CD4-positive, alpha-beta T cell treated with Interleukin-10 for 1 hour (primary cell): ENCODE measurements at regions not wholly inside any gene's neighbourhood (a gene's known extent, or its start where the extent isn't known, plus 50 kb on each side); places are given as distances from the start of the nearest gene placed in this dataset.
"Not testable (repeated sequence)": the region's sequence is repeated elsewhere in the genome, so short reads cannot be mapped to it uniquely, and the experiment has no call there.

Source experiments
- DNase-seq: peaks from one replicate; pipeline ENCODE4 v3.0.0-alpha.2; 2020

- DNase-seq = no peak
Measured at GRCh38 chr11:41519696-41520095, 60.2 kb upstream of the LRRC4C start.

DNA sequence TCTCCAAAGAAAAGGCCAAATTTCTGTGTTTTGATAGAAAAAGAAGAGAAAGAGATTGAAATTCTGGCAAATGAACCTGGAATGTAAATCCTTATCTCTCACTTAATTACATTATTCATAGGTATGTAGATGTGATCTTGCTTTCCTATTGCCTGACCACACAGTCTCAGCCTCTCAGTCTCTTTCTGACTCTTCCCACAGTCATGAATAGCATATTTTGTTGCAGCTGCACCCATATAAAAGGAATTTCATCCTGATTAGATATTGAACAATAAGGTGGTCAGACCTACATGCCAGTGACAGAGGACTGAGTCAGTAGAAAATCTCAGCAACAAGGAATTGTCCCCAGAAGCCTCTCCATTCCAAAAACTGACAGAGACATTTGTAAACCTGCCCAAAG, 62.9 kb upstream of the LRRC4C start:
- DNase-seq = no peak

DNA sequence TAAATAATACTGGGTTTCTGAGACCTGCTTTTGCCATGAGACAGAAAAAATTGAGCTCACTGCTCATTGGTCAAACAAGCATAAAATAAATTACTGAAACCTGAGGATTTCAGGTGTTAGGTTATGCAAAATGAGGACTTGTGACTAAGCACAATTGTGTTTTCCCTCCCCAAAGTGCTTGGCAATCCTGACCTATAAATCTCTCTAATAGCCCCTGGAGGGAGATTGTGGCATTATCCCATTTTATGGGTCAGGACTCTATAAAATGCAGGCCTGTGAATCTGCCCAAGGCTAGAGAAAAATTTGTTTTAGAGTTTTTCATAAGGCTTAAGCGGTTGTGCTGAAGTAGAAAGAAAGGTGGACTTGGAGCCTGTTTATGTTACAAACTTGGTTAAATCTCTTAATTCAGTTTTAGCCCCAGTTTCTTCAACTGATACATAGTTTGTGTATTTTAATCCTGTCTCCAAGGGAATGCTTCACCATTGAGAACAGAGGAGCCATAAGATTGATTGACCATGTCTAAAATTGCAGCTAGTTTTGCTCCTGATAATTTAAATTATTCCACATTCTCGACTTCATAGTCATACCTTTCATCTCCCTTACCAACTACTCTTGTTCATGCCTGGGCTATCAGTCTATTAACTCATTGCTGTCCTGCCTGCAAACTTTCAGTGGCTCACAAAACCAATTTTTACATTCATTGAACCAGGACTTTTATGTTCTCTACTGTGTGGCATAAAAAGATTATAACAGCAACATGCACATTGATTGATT, 63.6 kb upstream of the LRRC4C start:
- no peak for DNase-seq

- DNase-seq = no peak
Measured at GRCh38 chr11:41527530-41527929, 68.1 kb upstream of the LRRC4C start.

DNA sequence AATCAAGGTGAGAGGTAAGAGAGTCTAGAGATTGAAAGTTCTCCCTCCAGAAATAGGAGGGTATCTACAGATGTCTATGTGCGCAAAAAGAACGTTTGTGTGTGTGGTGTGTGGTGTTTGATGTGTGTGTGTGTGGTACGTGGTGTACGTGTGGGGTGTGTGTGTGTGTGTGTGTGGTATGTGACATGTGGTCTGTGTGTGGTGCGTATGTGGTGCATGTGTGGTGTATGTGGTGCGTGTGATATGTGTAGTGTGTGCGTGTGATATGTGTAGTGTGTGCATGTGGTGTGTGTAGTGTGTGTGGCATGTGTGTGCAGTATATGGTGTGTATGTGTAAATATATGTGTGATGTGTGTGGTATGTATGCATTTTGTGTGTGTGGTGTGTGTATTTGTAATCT, 73.0 kb upstream of the LRRC4C start:
- no peak for DNase-seq

GRCh38 chr11:41533761-41534160, 74.3 kb upstream of the LRRC4C start:
- no peak for DNase-seq

DNA sequence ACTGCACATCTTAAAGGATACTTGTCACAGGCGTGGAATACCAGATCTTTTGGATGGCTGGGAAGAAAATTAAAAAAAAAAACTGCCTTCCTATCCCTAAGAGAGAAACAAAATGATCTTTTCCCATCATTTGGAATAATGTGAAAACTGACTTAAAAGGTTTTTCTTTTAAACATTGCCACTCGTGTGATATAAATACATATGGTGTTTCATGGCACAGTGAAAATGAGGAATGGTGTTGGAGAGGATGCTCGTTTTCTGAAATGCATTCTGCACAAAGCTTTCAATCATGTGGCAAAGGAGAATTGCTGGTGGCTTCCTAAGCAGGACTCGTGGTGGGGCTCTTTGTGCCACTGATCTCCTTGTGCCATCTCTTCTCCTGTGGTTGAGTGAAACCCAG, 74.9 kb upstream of the LRRC4C start:
- no peak for DNase-seq

DNA sequence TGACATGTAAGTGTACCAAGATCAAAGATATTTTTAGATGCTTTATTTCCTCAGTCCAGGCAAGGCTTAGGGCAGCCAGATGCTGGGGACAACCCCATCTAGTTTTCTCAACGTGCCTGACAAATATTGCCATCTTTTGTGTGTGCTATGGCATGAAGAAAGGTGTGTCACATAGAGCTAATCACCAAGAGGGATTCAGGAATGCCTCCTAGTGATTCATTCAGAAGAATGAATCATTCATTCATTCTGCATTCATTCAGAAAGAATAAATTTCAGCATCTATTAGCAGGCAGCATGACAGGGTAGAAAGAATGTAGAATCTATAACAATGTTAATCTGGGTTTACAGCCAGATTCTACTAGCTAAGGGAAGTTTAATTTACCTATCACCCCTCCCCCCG, 75.4 kb upstream of the LRRC4C start:
- DNase-seq = no peak

DNA sequence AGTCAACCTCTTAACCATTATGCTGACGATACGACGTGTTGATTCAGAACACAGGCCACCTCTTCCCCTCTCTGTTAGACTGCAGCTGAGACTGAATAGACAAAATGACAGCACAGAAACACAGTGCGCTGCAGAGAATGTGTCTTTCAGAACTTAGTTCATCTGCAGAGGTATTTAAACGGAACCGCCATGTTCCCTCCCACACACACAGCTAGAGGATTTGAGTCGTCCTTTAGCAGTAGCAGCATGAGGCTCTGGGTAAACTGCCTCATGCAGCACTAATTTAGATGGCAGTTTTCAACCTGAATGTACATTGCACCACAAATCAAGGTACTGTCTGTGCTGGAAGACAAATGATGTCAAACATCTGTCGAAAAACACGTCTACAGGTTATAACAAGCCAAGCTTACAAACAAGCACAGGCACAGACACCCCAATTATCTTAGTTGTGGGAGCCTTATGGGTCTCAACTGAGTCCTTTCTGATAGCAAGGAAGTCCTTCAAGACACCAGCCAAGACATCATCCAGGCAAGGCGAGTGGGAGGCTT, 76.6 kb upstream of the LRRC4C start:
- DNase-seq = no peak

- DNase-seq = not testable (repeated sequence)
Measured at GRCh38 chr11:41544902-41545301, 85.5 kb upstream of the LRRC4C start.

DNA sequence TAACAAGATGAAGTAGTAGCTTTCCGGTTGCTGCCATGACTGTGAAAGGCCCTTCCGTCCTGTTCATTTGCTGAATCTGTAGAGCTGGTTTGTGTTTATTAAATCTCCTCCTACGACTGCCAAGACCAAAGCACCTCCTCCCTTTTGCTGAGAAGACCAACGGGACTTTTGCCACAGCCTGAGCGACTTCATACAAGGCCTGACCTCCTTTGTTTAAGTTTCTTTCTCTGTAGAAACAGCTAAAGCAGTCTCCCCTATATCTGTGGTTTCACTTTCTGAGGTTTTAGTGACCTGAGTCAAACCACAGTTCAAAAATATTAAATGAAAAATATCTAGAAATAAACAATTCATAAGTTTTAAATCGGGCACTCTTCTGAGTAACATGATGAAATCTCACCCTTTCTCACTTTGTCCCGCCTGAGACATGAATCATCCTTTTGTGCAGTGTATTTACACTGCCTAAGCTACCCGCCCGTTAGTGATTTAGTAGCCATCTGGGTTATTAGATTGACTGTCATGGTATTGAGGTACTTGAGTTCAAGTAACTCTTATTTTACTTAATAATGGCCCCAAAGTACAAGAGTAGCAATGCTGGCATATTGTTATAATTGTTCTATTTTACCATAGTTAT, 119.1 kb upstream of the LRRC4C start:
- no peak for DNase-seq

DNA sequence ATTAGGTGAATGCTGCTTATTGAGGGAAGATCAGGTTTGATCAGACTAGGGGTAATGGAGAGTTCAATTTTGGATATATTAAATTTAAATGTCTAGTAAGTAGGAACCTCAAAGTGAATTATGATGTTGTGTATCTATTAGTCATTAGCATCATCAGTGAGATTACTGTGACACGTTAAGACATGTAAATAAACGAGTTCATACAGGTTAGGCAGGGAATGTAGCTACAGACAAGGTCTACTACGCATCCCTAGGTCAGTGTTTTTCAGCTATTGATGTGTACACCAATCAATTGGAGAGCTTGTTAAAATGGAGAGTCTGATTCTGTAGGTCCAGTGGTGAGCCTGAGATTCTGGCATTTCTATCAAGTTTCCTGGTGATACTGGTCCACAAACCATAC, 120.1 kb upstream of the LRRC4C start:
- DNase-seq = no peak

DNA sequence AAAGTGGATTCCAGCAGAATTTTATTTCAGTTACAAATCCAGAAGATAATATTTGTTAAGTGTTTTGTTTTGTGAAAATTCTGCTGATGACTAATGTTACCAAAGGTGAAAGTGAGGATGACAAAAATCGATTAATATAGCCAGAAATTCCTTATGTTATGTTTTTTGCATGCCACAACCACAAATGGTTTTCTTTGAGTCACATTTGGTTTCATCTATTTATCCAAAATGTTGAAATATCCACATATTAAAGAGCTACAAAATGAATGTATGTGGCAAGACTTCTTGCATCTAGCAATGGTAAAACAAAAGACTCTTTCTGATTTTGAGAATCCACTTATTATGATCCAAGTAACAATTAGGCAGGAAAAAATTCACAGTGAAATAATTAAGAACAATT, 150.1 kb upstream of the LRRC4C start:
- no peak for DNase-seq

GRCh38 chr11:41612415-41612814, 153.0 kb upstream of the LRRC4C start:
- no peak for DNase-seq

DNA sequence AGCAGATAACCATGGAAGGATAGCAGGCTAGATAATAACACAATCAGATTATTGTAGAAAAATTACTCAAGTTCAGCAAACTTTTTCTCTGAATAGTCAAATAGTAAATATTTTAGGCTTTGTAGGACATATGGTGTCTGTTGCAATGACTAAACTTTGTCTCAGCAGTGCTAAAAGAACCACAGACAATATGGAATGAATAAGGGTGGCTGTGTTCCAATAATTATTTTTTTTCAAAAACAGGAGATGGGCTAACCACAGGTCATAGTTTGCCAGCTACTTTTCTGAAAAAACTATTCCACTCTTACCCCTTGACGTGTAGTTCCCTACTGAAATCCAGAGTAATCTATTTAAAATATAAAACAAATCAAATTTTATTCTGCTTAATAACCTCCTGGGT, 153.9 kb upstream of the LRRC4C start:
- no peak for DNase-seq

DNA sequence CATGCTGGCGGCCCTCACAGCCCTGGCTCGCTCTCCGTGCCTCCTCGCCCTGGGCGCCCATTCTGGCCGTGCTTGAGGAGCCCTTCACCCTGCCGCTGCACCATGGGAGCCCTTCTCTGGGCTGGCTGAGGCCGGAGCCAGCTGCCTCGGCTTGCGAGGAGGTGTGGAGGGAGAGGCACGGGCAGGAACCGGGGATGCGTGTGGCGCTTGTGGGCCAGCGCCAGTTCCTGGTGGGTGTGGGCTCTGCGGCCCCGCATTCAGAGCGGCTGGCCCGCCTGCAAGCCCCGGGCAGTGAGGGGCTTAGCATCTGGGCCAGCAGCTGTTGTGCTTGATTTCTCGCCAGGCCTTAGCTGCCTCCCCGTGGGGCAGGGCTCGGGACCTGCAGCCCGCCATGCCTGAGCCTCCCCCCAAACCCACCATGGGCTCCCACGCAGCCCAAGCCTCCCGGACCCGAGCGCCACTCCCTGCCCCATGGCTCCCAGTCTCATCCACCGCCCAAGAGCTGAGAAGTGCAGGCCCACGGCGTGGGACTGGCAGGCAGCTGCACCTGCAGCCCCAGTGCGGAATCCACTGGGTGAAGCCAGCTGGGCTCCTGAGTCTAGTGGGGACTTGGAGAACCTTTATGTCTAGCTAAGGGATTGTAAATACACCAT, 163.4 kb upstream of the LRRC4C start:
- DNase-seq = no peak

DNA sequence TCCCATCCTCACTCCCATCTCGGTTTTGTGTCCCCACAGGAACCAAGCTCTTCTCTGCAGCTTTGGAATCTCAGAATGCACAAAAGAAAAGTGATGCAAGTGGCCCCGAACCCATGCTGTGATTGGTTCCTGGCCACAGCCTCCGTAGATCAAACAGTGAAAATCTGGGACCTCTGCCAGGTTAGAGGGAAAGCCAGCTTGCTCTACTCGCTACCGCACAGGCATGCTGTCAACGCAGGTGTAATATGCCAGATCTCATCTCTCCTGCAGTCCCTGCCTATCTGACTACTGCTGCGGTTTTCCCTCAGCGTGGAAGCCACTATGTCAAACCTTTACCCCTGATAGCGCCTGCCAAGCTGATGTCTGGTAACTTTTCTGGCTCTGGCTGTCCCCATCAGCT, 200.5 kb upstream of the LRRC4C start:
- no peak for DNase-seq

DNA sequence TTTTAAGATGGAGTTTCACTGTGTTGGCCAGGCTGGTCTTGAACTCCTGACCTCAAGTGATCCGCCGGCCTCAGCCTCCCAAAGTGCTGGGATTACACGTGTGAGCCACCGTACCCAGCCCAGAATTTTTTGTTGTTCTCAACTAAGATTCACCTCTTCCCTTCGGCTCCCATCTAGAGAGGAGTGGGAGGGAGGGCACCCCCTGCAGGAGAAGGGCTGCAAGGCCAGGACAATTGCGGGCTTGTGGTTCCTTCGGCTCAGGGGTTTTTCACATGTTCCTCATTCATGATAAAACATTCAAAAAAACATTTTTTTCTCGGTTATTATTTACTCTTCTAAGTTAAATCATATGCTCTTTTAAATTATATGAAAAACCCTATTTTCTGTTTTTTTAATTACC, 201.1 kb upstream of the LRRC4C start:
- no peak for DNase-seq

DNA sequence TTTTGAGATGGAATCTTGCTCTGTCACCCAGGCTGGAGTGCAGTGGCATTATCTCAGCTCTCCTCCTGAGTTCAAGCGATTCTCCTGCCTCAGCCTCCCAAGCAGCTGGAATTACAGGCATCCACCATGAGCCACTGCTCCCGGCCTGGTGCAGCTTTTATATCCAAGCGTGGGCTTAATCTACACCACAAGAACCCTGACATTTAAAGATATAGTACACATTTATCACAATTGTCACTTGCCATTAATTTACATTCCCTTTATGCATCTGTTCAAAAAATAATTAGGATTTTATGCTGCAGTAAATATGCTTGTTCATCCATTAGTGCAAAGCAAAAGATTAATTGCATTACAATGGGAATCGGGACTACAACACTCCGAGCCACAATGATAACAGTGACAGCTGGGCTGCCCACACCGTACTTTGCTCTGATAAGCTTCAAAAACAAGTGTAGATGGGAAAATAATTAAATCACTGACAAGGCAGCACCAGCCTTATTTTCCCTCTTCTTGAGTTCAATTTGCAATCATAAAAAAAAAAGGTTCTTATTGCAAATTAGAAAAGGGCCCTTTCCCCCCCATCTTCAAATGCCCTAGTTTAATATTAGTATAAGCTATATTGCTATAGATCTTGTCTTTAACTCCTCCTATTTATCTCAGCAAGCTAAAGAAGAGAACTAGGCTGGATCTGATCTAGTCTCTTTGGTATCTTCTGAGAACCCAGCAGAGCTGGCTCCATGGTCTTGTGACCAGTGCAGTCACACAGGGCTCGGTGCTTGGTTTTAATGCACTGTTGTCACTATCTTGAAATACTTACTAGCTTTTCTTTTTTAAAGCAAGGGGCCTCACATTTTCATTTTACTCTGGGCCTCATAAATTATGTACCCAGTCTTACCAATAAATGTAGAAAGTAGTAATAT, 206.2 kb upstream of the LRRC4C start:
- no peak for DNase-seq

DNA sequence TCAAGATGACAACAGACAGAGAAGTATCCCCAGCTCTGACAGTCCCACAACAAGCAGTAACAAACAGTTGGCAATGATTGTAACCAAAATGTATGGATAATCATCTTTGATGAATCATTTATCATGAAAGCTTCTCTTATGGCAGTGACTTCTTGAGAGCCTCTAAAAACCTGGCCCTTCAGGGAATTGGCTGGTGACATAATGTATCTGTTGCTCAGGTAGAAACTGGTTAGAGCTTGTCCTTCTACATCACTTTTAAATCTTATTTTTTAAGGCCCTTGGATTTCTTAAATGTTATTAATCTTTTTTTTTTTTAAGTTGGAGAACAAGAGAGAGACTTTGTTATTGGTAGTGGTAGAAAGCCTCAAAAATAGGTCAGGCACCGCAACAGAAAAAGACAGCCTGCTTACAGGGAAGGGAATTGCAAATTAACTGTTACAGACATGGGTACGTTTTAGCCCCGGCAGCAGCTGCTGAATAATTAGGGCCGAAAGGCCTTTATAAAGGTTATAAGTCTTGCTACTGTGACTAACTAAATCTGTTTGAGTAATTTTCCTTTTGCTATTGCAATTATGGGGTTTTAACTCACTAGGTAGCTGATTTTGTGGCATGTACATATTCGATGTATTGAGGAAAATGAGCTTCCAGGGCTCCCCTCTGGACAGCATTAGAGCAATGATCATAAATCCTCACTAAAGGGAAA, 207.7 kb upstream of the LRRC4C start:
- no peak for DNase-seq

DNA sequence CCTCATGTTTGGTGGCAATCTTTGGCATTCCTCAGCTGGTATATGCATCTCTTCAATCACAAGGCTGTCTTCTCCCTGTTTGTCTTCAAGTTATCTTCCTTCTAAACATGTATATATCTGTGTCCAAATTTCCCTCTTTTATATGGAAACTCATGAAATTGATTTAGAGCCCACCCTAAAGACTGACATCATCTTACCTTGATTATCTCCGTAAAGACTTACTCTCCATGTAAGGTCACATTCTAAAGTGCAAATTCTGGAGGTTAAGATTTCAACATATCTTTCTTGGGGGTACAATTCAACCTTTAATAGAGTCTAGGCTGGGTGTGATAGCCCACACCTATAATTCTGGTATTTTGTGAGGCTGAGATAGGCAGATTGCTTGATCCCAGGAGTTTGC, 215.8 kb upstream of the LRRC4C start:
- DNase-seq = no peak

DNA sequence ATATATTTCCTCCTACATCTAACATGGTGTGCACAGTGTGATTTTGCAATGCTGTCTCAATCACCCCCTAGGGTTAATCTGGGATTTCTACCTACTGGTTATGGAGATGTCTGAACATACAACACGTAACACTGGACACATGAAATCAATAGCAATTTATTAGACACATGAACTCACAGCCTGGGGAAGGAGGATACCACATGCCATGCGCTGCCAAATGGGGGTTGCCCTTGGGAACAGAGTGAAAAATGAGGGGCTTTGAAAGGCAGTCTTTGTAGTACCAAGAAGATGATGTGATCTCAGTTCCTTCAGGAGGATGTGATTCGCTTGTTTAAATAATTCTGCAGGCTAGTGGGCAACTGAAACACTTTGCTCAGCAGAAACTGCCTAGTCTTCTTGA, 253.6 kb upstream of the LRRC4C start:
- DNase-seq = no peak
